Esophagus squamous epithelium (tissue), 5 donors: ENCODE measurements at regions not wholly inside any gene's neighbourhood (a gene's known extent, or its start where the extent isn't known, plus 50 kb on each side); places are given as distances from the start of the nearest gene placed in this dataset.

Experiments
- DNase-seq: peaks from one replicate; lab custom pipeline; 2025; lab: John Stamatoyannopoulos, UW
- H3K27ac ChIP-seq, 4 donors: fragments of 200-600 bp; sonication (generic); one replicate each; pipeline ENCODE4 v1.5.1; 2016 to 2019; ENCODE audit warnings: mild to moderate bottlenecking in 1 of 4
- H3K27me3 ChIP-seq, 4 donors: fragments of 200-600 bp; sonication (generic); 1 replicate in 3 of 4; 2 replicates in 1 of 4; pipeline versions ENCODE4 v1.5.1 to v1.6.0; 2017 to 2021; ENCODE audit warnings: antibody characterized with exemption in 1 of 4
- H3K36me3 ChIP-seq, 3 donors: fragments of 200-600 bp; sonication (generic); one replicate each; pipeline ENCODE4 v1.5.1; 2016 to 2019
- H3K4me1 ChIP-seq, 3 donors: fragments of 200-600 bp; sonication (generic); one replicate each; pipeline ENCODE4 v1.5.1; 2017 to 2019
- H3K4me3 ChIP-seq, 4 donors: fragments of 200-600 bp; sonication (generic); 1 replicate in 3 of 4; 2 replicates in 1 of 4; pipeline ENCODE4 v1.5.1; 2016 to 2019; ENCODE audit warnings: mild to moderate bottlenecking in 2 of 4, moderate library complexity in 1 of 4
- H3K9me3 ChIP-seq, 3 donors: fragments of 200-600 bp; sonication (generic); one replicate each; pipeline ENCODE4 v1.5.1; 2016 to 2019
- CTCF ChIP-seq, 6 experiments: fragments of 450-650 bp in 4 of 6; fragments of 200-600 bp in 2 of 6; sonication (generic) in 2 of 6; IDR thresholded peaks; one replicate each; pipeline ENCODE4 v1.5.1; 2016 to 2019; ENCODE audit warnings: antibody characterized with exemption in 6 of 6, mild to moderate bottlenecking in 4 of 6, moderate library complexity in 4 of 6
- POLR2A ChIP-seq, 4 donors: fragments of 450-650 bp; IDR thresholded peaks; one replicate each; pipeline ENCODE4 v1.6.1; 2017; ENCODE audit warnings: antibody characterized with exemption in 4 of 4, mild to moderate bottlenecking in 4 of 4, moderate library complexity in 3 of 4
- WGBS, 2 donors: methylation state at CpG; one replicate each; pipeline ENCODE4 v1.1.5; 2018; 5-methylcytosine and 5-hydroxymethylcytosine counted together
- intact Hi-C: fragments of 100-400 bp; cut with DNase I; formaldehyde crosslinking; loops from one replicate; pipeline ENCODE4 v1.15.0; 2022
- donor health status: DM: yes; HTN: yes; CAD: no.

- DNase-seq = no peak
- peaks cover 0 to 15% (median 0%) of the 10 kb centered on the region in 3 donors for H3K4me1 ChIP-seq
- WGBS, 2 donors = 88 to 96% methylated on average over 1 of the region's 1 CpG
- no peaks in the 10 kb centered on the region for H3K36me3 ChIP-seq
- H3K4me3 ChIP-seq = no peak overlapping the region
- H3K27ac ChIP-seq = no peak overlapping the region
- no peak for TF ChIP-seq POLR2A (IDR thresholded peaks at IDR 0.05)
- no peak for TF ChIP-seq CTCF (IDR thresholded peaks at IDR 0.05)
- no peaks in the 10 kb centered on the region for H3K9me3 ChIP-seq
- no peaks in the 10 kb centered on the region for H3K27me3 ChIP-seq
- intact Hi-C loops = no loop called here
These were observed 482.3 kb upstream of the JARID2 start for GRCh38 chr6:14763616-14764015.

GRCh38 chr6:14765106-14765505, 480.8 kb upstream of the JARID2 start:
- intact Hi-C loops = no loop called here
- H3K9me3 ChIP-seq = no peaks in the 10 kb centered on the region
- TF ChIP-seq POLR2A (IDR thresholded peaks at IDR 0.05) (no peak), CTCF (IDR thresholded peaks at IDR 0.05) (no peak)
- H3K4me1 ChIP-seq = peaks cover 0 to 15% (median 0%) of the 10 kb centered on the region in 3 donors
- WGBS, 2 donors = 74 to 76% methylated on average over 6 of the region's 6 CpGs
- H3K4me3 ChIP-seq = no peak overlapping the region
- no peak overlapping the region for H3K27ac ChIP-seq
- no peaks in the 10 kb centered on the region for H3K27me3 ChIP-seq
- no peaks in the 10 kb centered on the region for H3K36me3 ChIP-seq
- no peak for DNase-seq

- Histone ChIP-seq H3K27ac (no peak overlapping the region), H3K4me3 (no peak overlapping the region), H3K9me3 (no peaks in the 10 kb centered on the region), H3K27me3 (no peaks in the 10 kb centered on the region), H3K4me1 (peaks cover 0 to 15% (median 0%) of the 10 kb centered on the region in 3 donors), H3K36me3 (no peaks in the 10 kb centered on the region)
- intact Hi-C loops = no loop called here
- WGBS, 2 donors = 86 to 87% methylated on average over 3 of the region's 3 CpGs
- TF ChIP-seq POLR2A (IDR thresholded peaks at IDR 0.05) (no peak), CTCF (IDR thresholded peaks at IDR 0.05) (no peak)
- no peak for DNase-seq
These were observed 480.0 kb upstream of the JARID2 start for GRCh38 chr6:14765721-14766390.

GRCh38 chr6:14766391-14766994, 479.4 kb upstream of the JARID2 start:
- Histone ChIP-seq H3K9me3 (no peaks in the 10 kb centered on the region), H3K27me3 (no peaks in the 10 kb centered on the region), H3K4me1 (peaks cover 0 to 15% (median 0%) of the 10 kb centered on the region in 3 donors), H3K27ac (no peak overlapping the region), H3K36me3 (no peaks in the 10 kb centered on the region), H3K4me3 (no peak overlapping the region)
- no peak for TF ChIP-seq POLR2A (IDR thresholded peaks at IDR 0.05)
- TF ChIP-seq CTCF (IDR thresholded peaks at IDR 0.05) = no peak
- DNase-seq = no peak
- intact Hi-C loops = no loop called here
- 91 to 94% methylated on average over 8 of the region's 8 CpGs for WGBS, 2 donors

- no peaks in the 10 kb centered on the region for H3K36me3 ChIP-seq
- H3K4me1 ChIP-seq = peaks cover 0 to 15% (median 0%) of the 10 kb centered on the region in 3 donors
- H3K27me3 ChIP-seq = no peaks in the 10 kb centered on the region
- DNase-seq = no peak
- H3K4me3 ChIP-seq = no peak overlapping the region
- 75 to 78% methylated on average over 5 of the region's 5 CpGs for WGBS, 2 donors
- TF ChIP-seq POLR2A (IDR thresholded peaks at IDR 0.05) (no peak), CTCF (IDR thresholded peaks at IDR 0.05) (no peak)
- H3K27ac ChIP-seq = no peak overlapping the region
- no peaks in the 10 kb centered on the region for H3K9me3 ChIP-seq
- intact Hi-C loops = no loop called here
These were observed 478.6 kb upstream of the JARID2 start for GRCh38 chr6:14767226-14767625.
